ELF-1 (cell line): ENCODE measurements at regions not wholly inside any gene's neighbourhood (a gene's known extent, or its start where the extent isn't known, plus 50 kb on each side); places are given as distances from the start of the nearest gene placed in this dataset.

Experiments
- DNase-seq: peaks from one replicate; pipeline ENCODE4 v3.0.0-alpha.2; 2016; ENCODE audit warnings: low read depth, low spot score

DNA sequence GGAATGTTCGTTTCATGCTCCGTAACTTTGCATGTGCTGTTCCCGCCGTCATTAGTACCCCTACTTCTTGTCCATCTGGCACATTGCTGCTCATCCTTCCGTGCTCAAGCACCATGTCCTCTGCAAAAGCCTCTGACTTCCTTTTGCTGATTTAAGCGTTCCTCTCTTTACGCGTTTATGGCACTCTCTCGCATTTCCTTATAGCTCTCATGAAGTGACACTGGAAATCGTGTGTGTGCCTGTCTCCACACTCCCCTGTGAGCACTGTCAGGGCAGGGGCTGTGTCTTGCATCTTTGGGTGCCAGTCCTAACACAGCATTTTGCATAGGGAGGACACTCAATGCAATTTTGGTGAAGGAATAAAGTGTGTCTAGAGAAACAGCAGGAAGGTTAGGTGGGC, 210.6 kb upstream of the FAT1 start:
- DNase-seq, result no peak

DNA sequence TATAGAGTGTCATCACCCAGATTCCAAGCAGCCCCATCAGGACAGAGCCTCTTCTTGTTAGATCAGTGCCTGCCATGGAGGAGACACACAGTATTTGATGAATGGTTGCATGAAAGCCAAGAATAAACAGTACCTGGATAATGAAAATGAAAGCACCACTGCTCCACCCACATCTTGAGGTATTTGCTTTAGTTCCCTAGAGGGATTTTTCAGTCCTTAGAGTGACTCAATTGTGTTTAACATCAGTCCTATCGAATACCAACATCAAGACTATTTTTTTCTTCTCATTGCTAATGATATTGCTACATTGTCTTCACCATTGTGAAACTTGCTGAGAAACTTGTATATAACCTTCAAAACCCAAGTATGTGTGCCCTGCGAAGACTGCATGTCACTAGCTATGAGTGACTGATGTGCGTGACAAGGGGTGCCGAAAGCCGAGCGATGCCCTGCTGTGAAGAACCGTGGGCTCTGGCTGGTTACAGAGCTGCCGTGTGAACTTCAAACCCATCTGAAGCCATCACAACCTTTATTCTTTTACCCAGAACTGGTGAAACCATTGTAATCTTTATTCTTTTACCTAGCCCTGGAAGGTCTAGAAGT, 211.3 kb upstream of the FAT1 start:
- DNase-seq, result no peak

DNA sequence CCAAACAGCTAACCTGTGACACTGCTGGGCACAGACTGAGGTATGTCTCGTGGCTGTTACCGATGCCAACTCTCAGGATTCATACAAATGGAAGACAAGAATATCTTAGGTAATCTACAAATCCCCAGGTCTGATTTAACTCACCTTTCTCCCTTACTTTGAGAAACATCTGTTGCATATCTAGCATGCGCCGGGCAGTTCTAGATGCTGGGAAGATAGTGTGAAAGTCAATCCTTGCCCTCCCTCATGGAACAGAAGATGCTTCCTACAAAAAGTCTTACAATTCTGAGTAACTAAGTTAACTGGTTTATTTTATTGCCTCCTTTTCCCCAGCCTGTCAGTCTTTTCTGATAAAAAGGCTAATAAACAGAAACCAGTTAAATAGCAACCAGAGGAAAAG, 212.2 kb upstream of the FAT1 start:
- DNase-seq, result no peak

DNA sequence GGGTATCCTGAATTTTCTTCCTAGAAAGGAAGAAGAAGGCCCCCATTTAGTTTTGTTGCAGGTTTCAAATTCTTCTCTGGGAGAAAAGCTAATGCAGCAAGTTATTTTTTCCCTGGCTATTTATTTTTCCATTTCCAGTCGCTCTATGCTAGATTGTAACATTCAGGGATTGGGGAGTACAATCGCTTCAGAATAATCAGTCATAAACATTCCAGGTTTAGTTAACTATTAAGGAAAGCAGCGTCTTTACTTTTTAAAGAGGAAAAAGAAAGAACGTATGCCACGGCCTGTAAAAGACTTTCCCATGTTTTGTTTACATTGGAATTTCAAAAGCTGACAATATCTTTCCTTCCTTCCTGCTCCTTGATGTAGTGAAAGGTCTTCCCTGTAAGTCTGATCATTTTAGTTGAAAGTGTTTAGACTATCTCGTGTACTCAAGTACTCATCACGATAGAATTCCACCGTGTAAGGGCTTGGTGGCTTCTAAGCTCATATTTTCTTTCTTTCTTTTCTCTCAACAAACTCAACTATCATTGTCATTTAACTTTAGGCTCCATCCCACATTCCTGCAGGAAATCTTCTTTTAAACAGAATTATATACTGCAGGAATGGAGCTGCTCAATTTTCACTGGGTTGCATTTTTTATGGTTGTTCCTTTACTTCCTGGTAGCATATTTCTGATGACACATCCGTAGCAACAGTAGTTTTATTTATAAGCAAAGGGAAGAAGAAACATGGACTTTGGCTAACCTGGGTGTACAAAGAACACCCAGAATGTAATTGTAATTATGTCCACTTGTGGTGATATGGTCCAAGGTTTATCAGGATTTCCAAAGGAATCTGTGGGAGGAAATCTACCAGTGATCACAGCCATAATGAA, 213.1 kb upstream of the FAT1 start:
- no peak for DNase-seq

DNA sequence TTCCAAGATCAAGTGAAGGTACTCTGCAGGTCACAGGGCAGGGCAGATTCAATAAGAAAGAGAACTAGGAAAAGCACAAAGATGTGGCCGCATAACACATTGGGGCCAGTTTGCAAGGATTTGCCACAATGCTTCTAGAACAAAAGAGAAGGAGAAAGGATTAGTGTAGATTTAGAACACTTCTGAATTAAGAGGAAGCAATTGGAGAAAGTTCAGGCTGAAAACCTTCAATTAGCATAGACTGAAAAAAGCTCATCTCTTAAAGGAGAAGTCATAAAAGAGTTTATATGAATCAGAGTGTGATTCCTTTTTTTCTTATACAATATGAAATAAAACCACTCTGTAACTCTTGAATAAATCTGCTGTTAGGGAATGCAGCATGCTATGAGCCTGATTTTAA, 215.6 kb upstream of the FAT1 start:
- no peak for DNase-seq

DNA sequence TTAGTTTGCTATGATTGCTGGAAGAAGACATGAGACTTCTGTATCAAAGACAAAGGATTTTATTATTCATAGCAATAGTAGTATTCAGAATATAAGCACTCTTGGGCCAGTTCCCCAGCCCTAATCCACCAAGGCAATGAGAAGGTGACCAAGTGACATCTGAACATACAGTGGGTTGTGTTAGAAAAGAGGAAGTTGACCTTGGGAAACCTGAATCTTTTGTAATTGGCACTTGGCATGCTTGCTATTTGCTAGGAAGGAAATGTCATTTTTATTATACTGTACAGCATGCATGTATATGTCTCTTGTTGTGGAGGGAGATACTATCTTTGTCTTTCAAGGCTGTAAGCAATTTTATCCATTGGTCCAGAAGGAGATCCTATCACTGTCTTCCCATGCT, 216.1 kb upstream of the FAT1 start:
- DNase-seq, result no peak

DNA sequence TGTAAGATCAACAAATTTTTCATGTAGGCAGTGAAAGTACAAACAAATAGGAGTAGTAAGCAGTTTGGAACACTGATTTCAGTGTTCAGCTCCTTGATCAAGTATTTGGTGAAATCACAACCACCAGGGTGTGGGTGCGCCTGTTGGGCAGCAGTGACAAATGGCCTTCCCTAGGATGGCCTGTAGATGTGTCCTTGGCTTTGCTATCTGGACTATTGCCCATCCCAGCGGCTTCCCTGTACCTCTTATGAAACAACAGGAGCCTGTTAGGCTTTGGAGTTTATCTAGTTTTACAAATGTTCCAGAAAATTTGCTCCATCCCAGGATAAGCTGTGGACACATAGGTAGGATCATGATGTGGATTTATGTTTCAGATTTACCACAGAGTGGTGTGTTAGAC, 216.8 kb upstream of the FAT1 start:
- no peak for DNase-seq

DNA sequence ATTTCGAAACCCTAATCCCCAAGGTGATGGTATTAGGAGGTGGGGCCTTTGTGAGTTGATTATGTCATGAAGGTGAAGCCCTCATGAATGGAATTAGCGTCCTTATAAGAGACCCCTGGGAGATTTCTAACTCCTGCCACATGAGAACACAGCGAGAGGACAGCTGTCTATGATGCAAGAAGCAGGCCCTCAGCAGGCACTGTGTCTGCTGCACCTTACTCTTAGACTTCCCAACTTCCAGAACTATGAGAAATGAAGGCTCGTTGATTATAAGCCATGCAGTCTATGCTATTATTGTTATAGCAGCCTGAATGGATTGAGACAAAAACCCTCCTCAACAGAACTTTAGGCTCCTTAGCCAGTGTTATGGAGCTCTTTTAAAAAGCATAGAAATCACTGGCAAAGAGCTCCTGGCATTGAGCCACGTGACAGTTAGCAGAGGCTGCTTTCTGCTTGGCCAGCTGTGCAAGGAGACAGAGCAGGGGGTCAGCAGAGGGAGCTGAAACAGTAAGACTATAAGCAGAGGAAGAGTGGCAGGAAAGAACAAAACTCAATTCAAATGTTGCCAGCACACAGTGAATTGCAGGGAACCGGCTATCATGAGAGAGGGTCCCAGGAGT, 219.2 kb upstream of the FAT1 start:
- DNase-seq, result no peak

DNA sequence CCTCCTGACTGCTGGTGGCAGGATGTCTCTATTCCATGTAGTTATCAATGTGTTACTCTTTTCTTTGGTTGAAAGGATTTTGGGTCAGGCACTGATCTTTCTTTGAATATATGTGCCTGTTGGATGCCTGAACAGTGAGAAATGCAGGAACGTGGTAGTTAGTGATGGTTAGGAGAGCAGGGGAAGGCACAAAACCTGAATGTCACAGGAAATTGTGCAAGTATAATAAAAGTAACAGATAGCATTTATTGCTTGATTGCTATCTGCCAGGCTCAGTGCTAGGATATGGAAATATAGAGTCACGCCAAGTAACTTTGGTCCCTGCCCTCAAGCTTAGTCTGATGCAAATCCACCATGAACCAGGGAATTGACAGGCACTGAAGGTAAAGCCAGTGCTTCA, 219.8 kb upstream of the FAT1 start:
- DNase-seq, result no peak

DNA sequence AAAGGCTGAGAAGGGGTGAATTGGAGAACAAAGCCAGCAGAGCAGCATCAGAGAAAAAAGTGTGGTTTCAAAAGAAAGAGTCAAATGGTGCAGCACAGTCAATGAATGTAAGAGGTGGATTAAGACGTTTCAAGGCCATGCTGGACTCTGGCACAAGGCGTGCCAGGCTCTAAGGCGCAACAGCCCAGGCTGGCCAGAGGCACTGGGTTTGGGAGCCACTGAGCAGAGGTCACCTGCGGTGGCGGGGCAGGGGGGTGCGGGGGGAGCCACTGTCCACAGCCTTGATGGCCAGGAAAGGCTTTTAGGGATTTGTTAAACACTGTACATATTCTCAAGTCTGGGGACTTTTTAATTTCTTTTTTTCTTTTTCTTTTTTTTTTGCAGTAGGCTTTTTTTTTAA, 222.5 kb upstream of the FAT1 start:
- DNase-seq, result no peak

DNA sequence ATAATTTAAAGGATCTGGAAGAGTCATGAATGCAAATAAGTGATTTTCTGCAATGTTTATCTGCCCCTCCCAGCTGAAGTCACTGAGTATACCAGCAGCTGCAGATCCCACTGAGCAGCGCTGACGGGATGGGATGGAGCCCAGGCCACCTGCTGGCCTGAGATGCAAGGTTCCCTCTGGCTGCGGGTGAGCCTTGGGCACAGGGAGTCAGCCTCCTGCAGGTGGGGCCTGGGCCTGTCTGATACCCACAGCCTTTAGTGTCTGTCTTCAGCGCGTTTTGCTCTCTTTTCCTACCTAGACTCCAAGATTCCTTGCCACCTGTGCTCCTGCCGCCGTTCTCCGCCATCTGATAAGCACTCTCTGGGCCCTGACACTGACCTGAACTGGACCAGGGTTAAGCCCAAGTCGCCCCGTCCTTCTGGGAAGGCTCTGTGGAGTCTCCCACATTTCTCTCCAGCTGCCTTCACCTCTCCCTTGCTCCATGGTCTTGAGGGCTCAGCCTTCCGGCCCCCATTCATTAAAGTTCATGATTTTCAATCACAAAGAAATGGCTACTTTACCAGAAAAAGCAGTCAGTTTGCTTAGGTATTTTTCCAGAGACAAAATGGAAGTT, 223.1 kb upstream of the FAT1 start:
- peak; percentile 78 for DNase-seq

DNA sequence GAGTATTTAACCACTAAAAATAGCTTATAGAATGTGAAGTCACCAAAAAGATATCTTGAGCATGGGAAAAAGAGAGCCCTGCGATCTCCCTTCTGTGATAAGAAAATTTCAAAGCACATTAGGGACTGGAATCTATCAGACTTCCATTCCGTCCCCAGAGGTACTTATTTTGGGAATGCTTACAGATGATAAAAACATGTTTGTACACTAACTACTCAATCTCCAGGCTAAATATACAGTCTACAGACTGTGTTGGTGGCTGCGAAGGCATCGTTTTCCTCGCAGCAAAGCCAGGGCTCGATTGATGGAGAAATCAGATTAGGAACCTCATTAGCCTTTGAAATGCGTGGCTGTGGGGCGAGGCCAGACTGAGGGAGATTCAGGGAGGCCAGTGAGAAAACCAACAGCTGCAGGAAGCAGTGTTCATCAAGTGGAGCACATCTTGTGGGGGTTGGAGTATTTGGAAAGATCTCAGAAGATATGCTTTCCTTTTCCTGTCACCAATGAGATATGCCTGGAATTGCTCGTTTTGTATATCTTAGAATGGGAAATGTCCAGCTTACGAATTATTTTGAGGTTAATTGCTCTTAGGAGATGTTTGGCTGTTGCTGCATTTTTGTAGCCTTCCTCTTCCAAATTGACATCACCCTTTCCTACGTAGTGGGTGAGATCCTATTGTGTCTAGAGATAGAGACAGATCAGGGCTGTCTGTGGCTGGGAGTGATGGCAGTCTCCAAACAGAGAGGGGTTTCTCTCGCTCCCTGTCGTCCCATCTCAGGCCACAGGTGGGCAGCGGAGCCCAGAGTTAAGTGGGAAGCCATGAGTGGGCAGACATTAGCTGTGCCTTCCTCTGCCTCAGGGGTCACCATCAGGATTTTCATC, 224.9 kb upstream of the FAT1 start:
- peak; percentile 65 for DNase-seq

DNA sequence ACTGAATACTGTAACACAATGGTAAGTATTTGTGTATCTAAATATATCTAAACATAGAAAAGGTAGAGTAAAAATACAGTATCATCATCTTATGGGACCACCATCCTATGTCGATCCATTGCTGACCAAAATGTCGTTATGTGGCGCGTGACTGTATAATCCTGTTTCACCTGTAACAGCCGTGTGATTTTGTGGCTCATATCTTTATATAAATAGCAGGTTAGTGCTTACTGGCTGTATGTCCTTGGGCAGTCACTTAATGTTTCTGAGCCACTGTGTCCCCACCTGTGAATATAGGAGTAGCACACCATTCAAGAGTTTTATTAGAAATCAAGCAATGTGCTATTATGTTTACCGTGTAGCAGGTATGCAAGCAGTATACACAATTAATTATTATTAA, 226.2 kb upstream of the FAT1 start:
- no peak for DNase-seq

DNA sequence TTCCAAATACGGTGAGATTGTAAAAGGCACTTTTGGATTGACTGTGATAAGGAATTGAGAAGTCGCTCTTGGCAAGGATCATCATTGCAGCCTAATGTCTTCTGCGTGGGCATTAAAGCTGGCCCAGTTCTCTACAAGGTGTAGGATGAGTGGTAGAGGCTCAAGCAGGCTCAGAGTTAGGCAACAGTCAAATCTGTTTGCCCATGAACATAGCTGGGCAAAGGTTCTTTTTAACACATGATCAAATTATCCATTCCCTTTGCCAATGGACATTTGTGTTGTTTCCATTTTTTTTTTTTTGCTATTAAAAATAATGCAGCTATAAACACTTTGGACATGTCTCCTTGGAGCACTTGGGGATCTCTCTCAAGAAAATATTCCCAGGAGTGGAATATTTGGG, 229.1 kb upstream of the FAT1 start:
- DNase-seq, result no peak

DNA sequence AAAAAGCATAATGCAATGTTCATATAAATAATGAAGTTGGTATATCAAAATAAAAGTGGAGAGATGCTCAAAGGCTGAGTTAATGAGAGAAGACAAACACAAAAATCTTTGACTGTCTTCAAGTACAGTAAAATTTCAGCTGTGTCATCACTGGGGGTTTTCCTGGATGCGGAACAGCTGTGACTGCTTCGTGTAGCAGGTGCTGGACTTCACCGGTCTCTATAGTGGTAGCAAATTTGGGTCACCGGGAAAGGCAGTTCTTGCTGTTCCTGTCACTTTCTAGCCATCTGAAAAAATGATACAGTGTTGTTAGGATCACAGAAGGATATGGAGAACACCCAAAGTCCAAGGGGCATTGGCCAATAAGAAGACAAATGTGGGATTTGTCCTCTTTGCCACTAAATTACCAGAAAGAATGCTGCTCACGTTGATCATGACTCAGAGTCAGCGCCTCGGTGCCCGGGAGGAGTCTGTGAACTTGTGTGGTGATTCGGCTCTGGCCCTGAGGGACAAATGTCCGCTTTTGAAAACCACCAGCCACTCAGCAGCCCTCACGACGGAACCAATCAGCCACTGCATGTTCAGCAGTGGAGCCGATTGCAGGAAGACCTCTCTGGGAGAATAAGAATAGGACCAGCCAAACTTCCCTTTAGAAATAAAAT, 230.1 kb upstream of the FAT1 start:
- DNase-seq, result no peak

DNA sequence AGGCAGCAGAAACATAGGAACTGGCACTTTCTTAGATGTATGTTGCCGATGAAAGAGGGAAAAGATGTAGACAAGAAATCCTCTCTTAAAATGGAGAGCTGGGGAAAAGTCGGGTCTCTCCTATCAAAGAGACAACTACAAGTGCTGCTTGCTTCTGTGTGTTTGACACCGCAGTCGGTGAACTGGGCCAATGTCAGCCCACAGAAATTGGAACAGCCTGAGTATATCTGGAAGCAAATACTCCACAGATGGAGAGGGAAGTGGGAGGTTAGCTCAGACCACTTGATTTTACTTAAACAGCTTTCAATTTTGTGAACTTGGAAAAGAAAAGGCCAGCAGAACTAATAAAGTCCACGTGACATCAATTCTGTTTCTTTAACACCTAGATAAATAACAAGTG, 230.9 kb upstream of the FAT1 start:
- DNase-seq, result no peak

DNA sequence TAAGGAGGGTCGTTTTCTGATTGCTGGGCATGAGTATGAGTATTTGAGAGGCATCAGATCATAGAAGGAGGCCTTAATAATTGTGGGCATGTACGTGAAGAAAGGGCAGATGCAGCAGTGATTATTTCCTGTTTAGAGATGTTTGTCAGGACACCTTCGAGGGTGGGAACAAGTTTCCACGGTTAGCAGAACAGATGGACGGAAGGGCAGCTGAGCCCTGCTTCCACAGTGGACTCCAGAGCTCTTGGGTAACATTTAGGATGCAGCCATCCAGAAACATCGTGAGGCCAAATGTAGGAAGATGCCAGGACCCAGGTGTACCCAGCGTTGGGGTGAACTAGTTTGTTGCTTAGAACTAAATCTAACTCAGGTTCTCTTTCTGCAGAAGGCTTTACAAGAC, 231.3 kb upstream of the FAT1 start:
- no peak for DNase-seq

DNA sequence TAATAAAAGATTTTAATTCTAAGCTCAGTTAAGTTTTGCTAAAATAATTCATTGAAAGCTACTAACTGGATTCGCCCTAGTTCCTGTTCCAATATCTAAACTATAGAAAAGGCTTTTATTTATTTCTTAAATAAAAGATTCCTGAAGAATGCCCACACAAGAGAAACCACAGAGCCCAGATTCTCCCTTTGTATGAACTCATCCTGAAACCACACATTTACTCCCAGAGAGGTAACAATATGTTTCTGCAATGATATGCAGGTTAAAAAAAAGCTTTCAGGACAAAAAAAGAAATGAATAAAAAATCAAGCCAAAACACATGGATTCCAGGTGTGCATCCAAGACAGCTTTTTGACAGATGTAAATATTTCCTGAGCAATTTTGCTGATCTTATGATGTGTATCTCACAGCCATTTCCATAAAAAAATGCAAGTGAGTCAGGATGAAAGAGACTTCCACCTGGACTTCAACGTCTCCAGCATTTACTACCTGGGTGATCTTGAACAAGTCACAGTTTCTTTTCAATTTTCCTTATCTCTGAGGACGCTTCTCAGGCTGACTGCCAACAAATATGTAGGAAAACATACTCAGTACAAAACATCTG, 234.4 kb upstream of the FAT1 start:
- DNase-seq, result no peak

DNA sequence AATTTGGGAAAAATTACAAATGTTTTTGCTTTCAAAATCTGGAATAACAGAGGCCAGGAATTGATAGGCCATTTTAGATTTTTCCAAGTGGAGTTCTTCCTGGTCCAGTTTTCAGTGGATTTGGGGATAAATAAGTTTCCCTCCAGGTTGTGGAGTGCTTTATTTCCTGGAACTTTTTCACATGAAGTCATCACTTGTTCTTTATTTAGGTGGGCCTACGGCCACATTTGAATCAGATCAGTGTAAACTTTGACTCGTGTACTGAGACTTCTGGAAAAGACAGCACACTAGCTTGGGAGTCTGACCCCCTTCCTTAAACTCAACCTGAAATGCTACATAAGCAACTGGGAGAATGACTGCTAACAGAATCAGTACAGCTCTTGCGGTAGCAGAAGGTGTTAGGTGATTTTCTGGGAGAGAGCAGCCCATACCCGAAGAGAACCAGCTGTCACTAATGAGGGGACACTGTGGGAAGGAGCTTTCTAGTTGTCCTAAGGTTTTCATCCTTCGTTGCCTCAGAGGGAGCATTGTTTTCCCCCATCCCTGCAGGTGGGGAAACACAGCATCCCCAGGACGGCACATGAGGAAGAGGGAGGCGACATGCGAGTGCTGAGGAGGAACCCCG, 235.2 kb upstream of the FAT1 start:
- DNase-seq, result no peak
